Urothelium cell line (cell line): ENCODE measurements at regions not wholly inside any gene's neighbourhood (a gene's known extent, or its start where the extent isn't known, plus 50 kb on each side); places are given as distances from the start of the nearest gene placed in this dataset.

Source experiments
- DNase-seq: peaks from one replicate; pipeline ENCODE4 v3.0.0; 2011; ENCODE audit warnings: low spot score, mixed read lengths
- FAIRE-seq: peaks from 2 replicates; lab custom pipeline; 2011; peaks lifted over from hg19 to GRCh38; lab: Jason Lieb, UNC

DNA sequence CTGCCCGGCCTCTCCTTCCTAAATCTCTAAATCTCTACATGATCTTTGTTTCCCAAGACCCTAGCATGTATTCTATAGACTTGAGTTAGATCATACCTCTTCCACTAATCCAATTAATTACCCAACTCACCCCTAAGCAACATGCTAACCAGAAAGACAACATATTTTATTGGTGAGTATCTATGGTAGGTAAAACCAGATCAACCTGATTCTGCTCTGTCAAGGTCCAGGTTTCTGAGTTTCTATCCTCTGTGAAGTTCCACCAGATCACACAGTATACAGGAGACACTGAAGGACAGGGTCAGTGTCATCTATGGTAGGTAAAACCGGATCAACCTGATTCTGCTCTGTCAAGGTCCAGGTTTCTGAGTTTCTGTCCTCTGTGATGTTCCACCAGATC is 363.2 kb upstream of the MARCKS start:
- FAIRE-seq (no peak), DNase-seq (no peak)

DNA sequence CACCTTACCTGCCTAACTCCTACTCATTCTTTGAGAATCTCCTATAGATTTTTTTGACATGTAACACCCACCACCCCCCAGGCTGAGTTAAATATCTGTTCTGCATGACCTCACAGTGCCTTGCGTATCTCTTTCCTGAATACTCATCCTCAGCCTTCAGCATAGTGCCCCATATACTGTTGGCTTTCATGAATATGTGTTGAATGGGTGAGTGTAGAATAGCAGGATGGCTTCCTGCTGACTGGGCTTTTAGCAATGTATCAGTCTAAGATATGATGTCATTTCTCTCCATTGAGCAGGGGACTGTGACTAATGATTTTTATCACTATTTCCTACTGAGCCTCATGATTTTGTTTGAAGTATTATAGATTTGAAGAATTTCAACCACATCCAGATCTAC is 361.6 kb upstream of the MARCKS start:
- no peak for FAIRE-seq
- DNase-seq, result peak; percentile 32

DNA sequence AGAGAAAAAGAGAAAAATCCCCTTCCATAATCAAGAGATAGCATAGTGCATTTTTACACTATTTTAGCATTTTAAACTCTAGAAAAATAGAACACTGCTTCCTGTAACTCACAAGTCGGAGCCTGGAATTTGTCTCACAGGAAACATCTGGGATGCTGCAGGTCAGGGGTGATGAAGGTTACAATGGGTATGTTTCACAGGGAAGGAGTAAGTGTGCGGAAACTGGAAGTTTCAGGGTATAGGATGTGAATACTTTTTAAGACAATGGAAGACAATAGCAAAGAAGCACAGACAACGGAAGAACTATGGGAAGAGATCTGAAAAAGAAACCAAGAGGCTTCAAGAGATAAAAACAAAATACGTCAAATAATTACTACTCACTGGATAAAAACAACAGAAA is 361.0 kb upstream of the MARCKS start:
- FAIRE-seq, result no peak
- DNase-seq, result no peak

- DNase-seq (no peak), FAIRE-seq (no peak)
Measured at GRCh38 chr6:113500221-113500620, 356.9 kb upstream of the MARCKS start.

GRCh38 chr6:113505084-113505699 is 352.0 kb upstream of the MARCKS start:
- no peak for DNase-seq
- FAIRE-seq, result no peak

DNA sequence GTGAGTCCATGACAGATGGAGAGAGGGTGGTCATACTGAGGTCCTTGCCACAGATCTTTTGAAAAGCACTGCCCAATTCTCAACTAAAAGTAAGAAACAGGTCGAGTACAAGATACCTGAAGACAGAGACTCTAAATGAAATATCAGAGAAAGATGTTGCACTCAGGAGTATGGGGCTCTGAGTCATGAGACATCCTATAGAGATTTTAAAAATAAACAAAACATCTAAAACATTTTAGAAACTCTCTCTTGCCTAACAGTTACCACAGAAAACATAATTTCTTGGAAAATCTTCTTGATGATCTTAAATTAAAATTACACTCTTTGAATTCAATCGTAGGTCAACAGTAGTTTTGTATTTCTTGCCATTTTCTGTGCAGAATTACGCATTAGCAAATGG is 348.9 kb upstream of the MARCKS start:
- no peak for DNase-seq

GRCh38 chr6:113511100-113511499 is 346.0 kb upstream of the MARCKS start:
- FAIRE-seq (no peak), DNase-seq (no peak)

More for the DNA sequence above, 348.9 kb upstream of the MARCKS start:
- no peak for FAIRE-seq

GRCh38 chr6:113512576-113512975 is 344.6 kb upstream of the MARCKS start:
- no peak for FAIRE-seq

GRCh38 chr6:113513086-113513485 is 344.1 kb upstream of the MARCKS start:
- no peak for FAIRE-seq
- no peak for DNase-seq

More at GRCh38 chr6:113512576-113512975, 344.6 kb upstream of the MARCKS start:
- no peak for DNase-seq

DNA sequence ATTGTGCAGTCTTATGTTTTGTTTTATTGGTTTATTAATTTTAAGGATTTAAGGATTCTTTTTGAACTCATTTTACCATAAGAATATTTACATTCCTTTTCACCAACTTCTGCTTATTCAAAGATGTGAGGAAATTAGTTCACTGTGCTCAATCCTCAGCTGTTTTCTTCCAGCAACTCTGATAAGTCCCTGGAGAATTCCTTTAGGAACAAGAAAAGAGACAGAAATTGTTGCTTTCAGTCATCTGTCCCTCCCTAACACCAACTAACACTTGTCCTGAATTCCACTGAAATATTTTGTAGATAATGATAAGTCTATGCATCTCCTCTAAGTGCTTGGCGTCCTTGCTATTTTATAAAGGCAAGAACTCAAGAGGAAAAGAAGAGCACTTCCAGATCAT is 334.8 kb upstream of the MARCKS start:
- DNase-seq (no peak), FAIRE-seq (no peak)

GRCh38 chr6:113524826-113525225 is 332.3 kb upstream of the MARCKS start:
- DNase-seq (no peak), FAIRE-seq (no peak)

- FAIRE-seq (no peak), DNase-seq (no peak)
Measured at GRCh38 chr6:113526553-113526952, 330.6 kb upstream of the MARCKS start.

DNA sequence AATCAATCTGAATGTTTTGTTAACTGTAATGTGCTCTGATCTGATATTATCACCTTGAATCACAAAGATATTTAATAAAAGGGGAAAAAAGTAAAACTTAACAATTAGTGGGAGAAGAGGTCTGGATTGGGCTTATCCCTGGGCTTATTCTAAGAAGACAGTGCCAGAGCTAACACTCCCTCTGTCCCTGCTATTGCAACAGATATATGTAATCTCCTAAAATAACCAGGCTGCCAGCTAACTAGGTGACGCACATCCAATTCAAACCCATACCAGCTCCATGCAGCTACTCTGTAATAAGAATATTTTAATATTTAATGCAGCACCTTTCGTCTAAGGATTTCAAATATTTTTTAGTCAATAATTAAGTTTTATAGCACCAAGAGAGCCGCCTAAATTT is 330.1 kb upstream of the MARCKS start:
- FAIRE-seq, result no peak
- no peak for DNase-seq

DNA sequence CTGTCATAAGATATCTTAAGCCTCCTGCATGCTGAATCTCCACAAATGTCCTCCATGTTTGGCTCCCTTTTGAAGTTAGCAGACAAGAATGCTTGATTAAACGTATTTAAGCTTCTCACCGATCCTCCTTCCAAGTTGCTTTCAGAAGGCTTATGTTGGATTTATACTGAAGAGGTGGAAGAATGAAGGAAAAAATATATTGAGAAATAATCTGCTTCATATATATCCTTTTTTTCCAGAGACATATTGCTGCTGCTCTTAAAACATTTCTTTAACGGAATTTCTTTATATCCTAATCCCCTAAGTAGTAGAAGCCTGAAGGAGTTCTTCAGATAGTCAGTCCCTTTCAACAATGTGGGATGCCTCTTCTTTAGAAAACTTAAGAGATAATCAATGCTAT is 329.0 kb upstream of the MARCKS start:
- DNase-seq, result no peak
- no peak for FAIRE-seq

DNA sequence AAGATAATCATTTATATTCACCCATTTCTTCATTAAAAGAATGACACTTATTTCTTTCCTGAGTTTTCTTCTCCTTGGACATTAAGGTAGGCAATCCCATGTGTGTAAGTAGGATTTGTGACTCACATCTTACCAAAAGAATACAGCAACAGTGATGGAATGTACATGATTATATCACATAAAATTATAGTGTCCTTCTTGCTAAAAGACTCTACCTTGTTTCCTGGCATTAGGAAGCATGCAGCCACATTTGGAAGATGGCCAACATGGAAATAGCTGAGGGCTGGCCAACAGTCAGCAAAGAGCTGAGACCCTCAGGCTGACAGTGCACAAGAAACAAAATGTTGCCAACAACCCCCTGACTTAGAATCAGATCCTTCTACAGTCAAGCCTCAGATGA is 327.9 kb upstream of the MARCKS start:
- FAIRE-seq, result no peak

DNA sequence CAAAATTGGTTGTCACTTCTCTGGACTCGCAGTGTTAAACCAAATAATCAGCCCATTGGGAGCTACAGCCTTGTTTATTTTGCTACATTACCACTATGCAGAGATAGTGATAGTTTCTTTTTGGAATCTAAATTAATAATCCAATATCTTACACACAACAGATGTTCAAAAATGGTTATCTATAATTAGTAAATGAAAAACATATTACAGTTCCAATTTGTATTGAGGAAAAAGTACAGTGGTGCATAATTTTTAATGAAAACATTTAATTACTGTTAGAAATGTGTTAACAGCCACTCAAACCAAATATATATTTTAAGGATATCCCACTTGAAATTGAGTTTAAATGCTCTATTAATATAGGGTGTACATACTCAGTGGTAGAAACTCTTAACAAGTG is 327.3 kb upstream of the MARCKS start:
- no peak for FAIRE-seq

More for the DNA sequence above, 327.9 kb upstream of the MARCKS start:
- DNase-seq, result no peak

DNA sequence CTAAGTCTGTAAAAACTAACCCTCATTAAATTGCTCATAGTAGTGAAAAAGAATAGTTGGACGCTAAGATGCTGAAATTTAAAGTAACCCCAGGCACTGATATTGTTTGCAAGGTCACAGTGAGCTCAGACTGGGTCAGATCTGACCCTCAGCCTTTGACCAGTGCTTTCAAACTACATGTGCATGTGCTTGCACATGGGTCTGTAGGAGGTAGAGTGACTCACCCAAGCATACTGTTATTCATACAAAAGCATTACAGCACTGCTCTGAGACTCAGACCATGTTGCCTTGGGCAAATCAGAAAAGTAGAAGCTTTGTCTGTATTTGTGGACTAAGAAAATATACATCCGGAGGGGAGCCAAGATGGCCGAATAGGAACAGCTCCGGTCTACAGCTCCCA is 326.4 kb upstream of the MARCKS start:
- no peak for FAIRE-seq
- DNase-seq, result no peak

More for the DNA sequence above, 327.3 kb upstream of the MARCKS start:
- no peak for DNase-seq

- DNase-seq (no peak), FAIRE-seq (no peak)
Measured at GRCh38 chr6:113539202-113539601, 317.9 kb upstream of the MARCKS start.

- DNase-seq, result no peak
- no peak for FAIRE-seq
Measured at GRCh38 chr6:113539623-113540022, 317.5 kb upstream of the MARCKS start.

GRCh38 chr6:113540466-113540865 is 316.7 kb upstream of the MARCKS start:
- DNase-seq (no peak), FAIRE-seq (no peak)

DNA sequence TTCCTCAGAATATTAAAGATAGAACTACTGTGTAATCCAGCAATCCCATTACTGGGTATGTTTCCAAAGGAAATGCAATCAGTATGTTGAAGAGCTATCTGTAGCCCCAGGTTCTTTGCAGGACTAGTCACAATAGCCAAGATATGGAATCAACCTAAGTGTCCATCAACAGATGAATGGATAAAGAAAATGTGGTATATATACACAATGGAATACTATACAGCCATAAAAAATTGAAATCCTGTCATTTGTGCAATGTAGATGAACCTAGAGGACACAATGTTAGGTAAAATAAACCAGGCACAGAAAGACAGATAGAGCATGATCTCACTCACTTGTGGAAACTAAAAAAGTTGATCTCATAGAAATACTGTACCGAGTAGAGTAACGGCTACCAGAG is 306.0 kb upstream of the MARCKS start:
- DNase-seq (no peak), FAIRE-seq (no peak)

- no peak for FAIRE-seq
- no peak for DNase-seq
Measured at GRCh38 chr6:113556775-113557174, 300.4 kb upstream of the MARCKS start.

GRCh38 chr6:113558431-113558830 is 298.7 kb upstream of the MARCKS start:
- no peak for FAIRE-seq
- no peak for DNase-seq
